ENCODE measurements at regions not wholly inside any gene's neighbourhood (a gene's known extent, or its start where the extent isn't known, plus 50 kb on each side); places are given as distances from the start of the nearest gene placed in this dataset.

DNA sequence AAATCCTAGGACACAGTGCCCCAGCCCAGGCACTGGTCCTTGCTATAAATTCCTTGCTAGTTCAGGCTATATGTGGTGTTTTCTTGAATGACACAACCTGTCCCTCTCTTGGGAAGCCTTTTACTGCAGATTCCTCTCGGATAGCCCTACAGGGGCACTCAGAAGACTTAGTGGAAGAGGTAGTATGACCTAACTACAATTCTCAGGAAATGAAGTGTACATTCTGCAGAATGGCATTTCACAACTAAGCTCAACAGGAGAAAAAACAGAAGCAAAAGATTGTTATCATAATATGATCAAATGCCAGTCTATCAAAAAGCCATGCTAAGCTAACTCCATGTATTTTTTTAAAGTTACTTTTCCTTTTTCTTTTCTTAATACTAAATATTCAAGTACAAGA lies 66.3 kb upstream of the FBXL4 start:
- no peak for FAIRE-seq
- Histone ChIP-seq H3K27ac (ENCODE audit: low read depth, low read length) (no peak overlapping the region), H3K4me2 (ENCODE audit: insufficient read depth in 1 of 2, low read depth in 2 of 2, low read length in 2 of 2) (no peak overlapping the region), H2BK120ac (replicated peaks; ENCODE audit: low read depth, low read length) (no peak overlapping the region), H3K18ac (ENCODE audit: extremely low read depth, low read length) (no peak overlapping the region), H2AK5ac (ENCODE audit: low read depth, low read length) (no peak overlapping the region), H2AFZ (ENCODE audit: low read length) (no peak overlapping the region), H2BK15ac (ENCODE audit: low read length) (no peak overlapping the region), H3K4me1 (replicated peaks in 1 of 4; ENCODE audit: control insufficient read depth in 3 of 4, insufficient read depth in 4 of 4, low read length in 3 of 4) (no peaks in the 10 kb centered on the region), H4K5ac (ENCODE audit: insufficient read length, low read depth, low read length) (no peak overlapping the region), H3K56ac (replicated peaks; ENCODE audit: insufficient read length, low read depth, low read length) (no peak overlapping the region), H3K9ac (replicated peaks in 1 of 4; ENCODE audit: extremely low read depth in 1 of 4, low read depth in 3 of 4, low read length in 3 of 4) (no peak overlapping the region), H2BK12ac (ENCODE audit: low read depth, low read length) (no peak overlapping the region), H3K14ac (ENCODE audit: insufficient read length) (no peak overlapping the region), H3K4me3 (ENCODE audit: extremely low read depth in 1 of 4, insufficient read depth in 2 of 4, low read depth in 3 of 4, low read length in 4 of 4) (no peak overlapping the region), H4K91ac (replicated peaks; ENCODE audit: insufficient read length, low read length) (no peak overlapping the region), H3K79me2 (ENCODE audit: control insufficient read depth in 1 of 2, insufficient read depth in 2 of 2, low read length in 2 of 2) (no peaks in the 10 kb centered on the region), H2BK20ac (ENCODE audit: low read length) (no peak overlapping the region), H3K23me2 (ENCODE audit: low read depth, low read length) (no peaks in the 10 kb centered on the region), H3K36me3 (ENCODE audit: control insufficient read depth in 2 of 4, insufficient read depth in 4 of 4, low read length in 3 of 4) (no peaks in the 10 kb centered on the region), H3K23ac (ENCODE audit: insufficient read length) (no peak overlapping the region), H4K8ac (ENCODE audit: extremely low read depth, insufficient read depth, low read length) (no peak overlapping the region), H3K27me3 (replicated peaks in 1 of 4; ENCODE audit: control insufficient read depth in 3 of 4, extremely low read depth in 1 of 4, insufficient read depth in 3 of 4, low read length in 3 of 4) (no peaks in the 10 kb centered on the region), H3K79me1 (ENCODE audit: low read depth, low read length) (no peaks in the 10 kb centered on the region), H4K20me1 (replicated peaks in 1 of 2; ENCODE audit: control insufficient read depth in 1 of 2, insufficient read depth in 2 of 2, low read length in 2 of 2) (no peaks in the 10 kb centered on the region), H3K4ac (replicated peaks; ENCODE audit: insufficient read length, low read depth, low read length) (no peak overlapping the region), H3K9me3 (ENCODE audit: insufficient read depth in 2 of 2, low read depth in 1 of 2, low read length in 1 of 2) (no peaks in the 10 kb centered on the region), H2BK5ac (ENCODE audit: low read depth, low read length) (no peak overlapping the region)
- TF ChIP-seq TAF1 (IDR thresholded peaks at IDR 0.05; ENCODE audit: low read depth, low read length) (no peak), SIX5 (IDR thresholded peaks at IDR 0.05; ENCODE audit: low read depth, low read length) (no peak), POLR2AphosphoS5 (IDR thresholded peaks at IDR 0.05; ENCODE audit: low read depth, low read length) (no peak)
- TF ChIP-seq, protein P1, sequence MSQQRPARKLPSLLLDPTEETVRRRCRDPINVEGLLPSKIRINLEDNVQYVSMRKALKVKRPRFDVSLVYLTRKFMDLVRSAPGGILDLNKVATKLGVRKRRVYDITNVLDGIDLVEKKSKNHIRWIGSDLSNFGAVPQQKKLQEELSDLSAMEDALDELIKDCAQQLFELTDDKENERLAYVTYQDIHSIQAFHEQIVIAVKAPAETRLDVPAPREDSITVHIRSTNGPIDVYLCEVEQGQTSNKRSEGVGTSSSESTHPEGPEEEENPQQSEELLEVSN (IDR thresholded peaks at IDR 0.05): no peak
- ChIA-PET CTCF (ENCODE audit: partially characterized antibody) (interaction anchor here (1.1 to 2.4 kb wide), 3 partner anchors 24 to 105 kb away, joined by 3 to 6 read pairs (median 4); no protein-coding TSS in a partner anchor), POLR2A (ENCODE audit: partially characterized antibody) (no interaction called here)
- WGBS, 2 experiments (ENCODE audit: extremely low coverage in 1 of 2, insufficient coverage in 1 of 2, insufficient read length in 1 of 2, insufficient replicate concordance in 2 of 2, low coverage in 1 of 2, low lambda C conversion rate in 2 of 2, missing lambda C conversion rate in 1 of 2): 50% methylated on average over 1 of the region's 1 CpG; no CpG with 5 or more reads in 1 of the 2 experiments
- no peak for DNase-seq (ENCODE audit: low read depth in 1 of 2, low spot score in 2 of 2)
